IMR-90 (cell line): ENCODE measurements at regions not wholly inside any gene's neighbourhood (a gene's known extent, or its start where the extent isn't known, plus 50 kb on each side); places are given as distances from the start of the nearest gene placed in this dataset.

Experiments
- ATAC-seq: fragments of 200-7000 bp; cut with Tn5 transposase; 2 replicates; pipeline ENCODE4 v1.9.1; 2020; ENCODE audit warnings: low read depth, mild to moderate bottlenecking, moderate library complexity
- BruUV-seq: library from RNA; stranded (reverse); fragments of 400-500 nt; replicated peaks from 2 replicates; lab custom pipeline; 2021; lab: Mats Ljungman, UMichigan
- CTCF ChIA-PET: fragments of 300-600 bp; formaldehyde crosslinking; extraction: SDS; loops from one replicate; lab custom pipeline; 2021; ENCODE audit warnings: antibody characterized with exemption; lab: Yijun Ruan, JAX
- POLR2A ChIA-PET: fragments of 300-600 bp; sonication (Branson Sonifier 250); formaldehyde crosslinking; loops from one replicate; lab custom pipeline; 2022; ENCODE audit warnings: antibody characterized with exemption; ENCODE audit not compliant: unreplicated experiment; lab: Charles Lee
- DNase-seq: peaks from one replicate; pipeline ENCODE4 v3.0.0; 2013
- H2AFZ ChIP-seq: replicated peaks from 2 replicates; pipeline ENCODE3; 2013; ENCODE audit warnings: low read length, mild to moderate bottlenecking; ENCODE audit not compliant: poor library complexity
- H2AK5ac ChIP-seq: 2 replicates; pipeline ENCODE4 v1.6.1; 2013; ENCODE audit warnings: low read depth, low read length, inconsistent platforms
- H2AK9ac ChIP-seq: replicated peaks from 2 replicates; pipeline ENCODE3; 2013; ENCODE audit warnings: mild to moderate bottlenecking, low read depth, low read length, moderate library complexity; ENCODE audit not compliant: poor library complexity
- H2BK120ac ChIP-seq: 2 replicates; pipeline ENCODE4 v1.6.1; 2013; ENCODE audit warnings: low read depth, low read length, inconsistent platforms
- H2BK15ac ChIP-seq: 3 replicates; pipeline ENCODE4 v1.6.1; 2013; ENCODE audit warnings: low read depth, low read length, inconsistent platforms
- H2BK20ac ChIP-seq: 2 replicates; pipeline ENCODE4 v1.6.1; 2013; ENCODE audit warnings: low read depth, mild to moderate bottlenecking, inconsistent platforms, low read length, moderate library complexity
- H2BK5ac ChIP-seq: 2 replicates; pipeline ENCODE4 v1.6.1; 2013; ENCODE audit warnings: mild to moderate bottlenecking, low read depth, low read length, inconsistent platforms; ENCODE audit not compliant: poor library complexity, severe bottlenecking
- H3K14ac ChIP-seq: replicated peaks from 2 replicates; pipeline ENCODE4 v1.6.1; 2013; ENCODE audit warnings: low read depth, low read length, inconsistent platforms
- H3K18ac ChIP-seq: 2 replicates; pipeline ENCODE4 v1.6.1; 2013; ENCODE audit warnings: low read depth, low read length, control low read depth
- H3K23ac ChIP-seq: 2 replicates; pipeline ENCODE4 v1.6.1; 2013; ENCODE audit warnings: low read depth, low read length, inconsistent platforms
- H3K27ac ChIP-seq: 2 replicates; pipeline ENCODE4 v1.5.1; 2013; ENCODE audit warnings: mild to moderate bottlenecking, control low read depth, low read length; ENCODE audit not compliant: insufficient read depth
- H3K27me3 ChIP-seq: 2 replicates; pipeline ENCODE4 v1.6.1; 2013; ENCODE audit warnings: low read length; ENCODE audit not compliant: control insufficient read depth, insufficient read depth
- H3K36me3 ChIP-seq: 2 replicates; pipeline ENCODE4 v1.6.1; 2013; ENCODE audit warnings: low read length, mixed read lengths; ENCODE audit not compliant: control insufficient read depth, insufficient read depth
- H3K4ac ChIP-seq: 2 replicates; pipeline ENCODE4 v1.6.1; 2013; ENCODE audit warnings: low read depth, low read length, inconsistent platforms
- H3K4me1 ChIP-seq: 2 replicates; pipeline ENCODE4 v1.6.1; 2013; ENCODE audit warnings: low read length, mixed read lengths; ENCODE audit not compliant: control insufficient read depth, insufficient read depth
- H3K4me2 ChIP-seq: 2 replicates; pipeline ENCODE4 v1.6.1; 2013; ENCODE audit warnings: low read depth, mild to moderate bottlenecking, control low read depth, low read length, moderate library complexity
- H3K4me3 ChIP-seq: 2 replicates; pipeline ENCODE4 v1.5.1; 2013; ENCODE audit warnings: low read depth, mild to moderate bottlenecking, control low read depth, low read length, moderate library complexity; ENCODE audit not compliant: insufficient read depth
- H3K56ac ChIP-seq: 2 replicates; pipeline ENCODE4 v1.6.1; 2013; ENCODE audit warnings: low read length, inconsistent platforms; ENCODE audit not compliant: insufficient read depth; ENCODE audit errors: extremely low read depth
- H3K79me1 ChIP-seq, 2 experiments: 2 replicates each; pipeline ENCODE4 v1.6.1; 2013; ENCODE audit warnings: low read length in 2 of 2, inconsistent platforms in 1 of 2, low read depth in 1 of 2
- H3K9ac ChIP-seq: 2 replicates; pipeline ENCODE4 v1.6.1; 2013; ENCODE audit warnings: low read depth, low read length, control low read depth
- H3K9me1 ChIP-seq: 2 replicates; pipeline ENCODE4 v1.6.1; 2013; ENCODE audit warnings: low read length, inconsistent platforms; ENCODE audit not compliant: insufficient read depth
- H3K9me3 ChIP-seq: 2 replicates; pipeline ENCODE4 v1.6.1; 2013; ENCODE audit warnings: low read length; ENCODE audit not compliant: control insufficient read depth, insufficient read depth
- H4K20me1 ChIP-seq: 2 replicates; pipeline ENCODE4 v1.6.1; 2013; ENCODE audit warnings: low read length, inconsistent platforms; ENCODE audit not compliant: insufficient read depth
- H4K5ac ChIP-seq: 2 replicates; pipeline ENCODE4 v1.6.1; 2013; ENCODE audit warnings: mild to moderate bottlenecking, low read depth, low read length, control low read depth
- H4K8ac ChIP-seq, 2 experiments: 2 replicates each; pipeline ENCODE4 v1.6.1; 2013; ENCODE audit warnings: low read depth in 2 of 2, low read length in 2 of 2, control low read depth in 1 of 2, inconsistent platforms in 1 of 2
- H4K91ac ChIP-seq: 2 replicates; pipeline ENCODE4 v1.6.1; 2013; ENCODE audit warnings: low read depth, low read length, inconsistent platforms; ENCODE audit not compliant: insufficient read depth
- BHLHE40 ChIP-seq: fragments of 150-350 bp; IDR thresholded peaks from 2 replicates; pipeline ENCODE4 v1.6.1; 2016; ENCODE audit warnings: mild to moderate bottlenecking, low read depth, low read length
- MAFK ChIP-seq: IDR thresholded peaks from 2 replicates; pipeline ENCODE4 v1.6.1; 2012; ENCODE audit warnings: low read depth, low read length, improper control_type of control experiment
- MAZ ChIP-seq: IDR thresholded peaks from 2 replicates; pipeline ENCODE4 v1.6.1; 2012; ENCODE audit warnings: low read depth, mild to moderate bottlenecking, low read length, improper control_type of control experiment, moderate library complexity, borderline replicate concordance
- WGBS, 2 experiments: methylation state at CpG; one replicate each; pipeline versions ENCODE4 v1.1.5 to v1.1.7; 2013; ENCODE audit warnings: missing lambda C conversion rate in 2 of 2; ENCODE audit not compliant: insufficient read length in 1 of 2; ENCODE audit errors: extremely low coverage in 2 of 2; 5-methylcytosine and 5-hydroxymethylcytosine counted together
- dilution Hi-C: fragments of 300-500 bp; cut with HindIII; formaldehyde crosslinking; loops from one replicate; pipeline ENCODE4 v1.14.3; 2018; ENCODE audit warnings: low sequenced_read_pairs; ENCODE audit not compliant: unreplicated experiment
- in situ Hi-C: fragments of 300-500 bp; cut with MboI; formaldehyde crosslinking; loops from 3 replicates; pipeline ENCODE4 v1.14.3; 2019; ENCODE audit warnings: low sequenced_read_pairs, inconsistent platforms, mixed read lengths
- intact Hi-C: fragments of 100-400 bp; cut with micrococcal nuclease; formaldehyde crosslinking; loops from 2 replicates; pipeline ENCODE4 v1.10.0; 2022

GRCh38 chr20:52090035-52090434, 101.5 kb downstream of the ZFP64 start:
- H2BK120ac ChIP-seq, result no peak overlapping the region
- DNase-seq, result no peak
- no peaks in the 10 kb centered on the region for H3K9me1 ChIP-seq
- H2BK5ac ChIP-seq, result no peak overlapping the region
- H2AK9ac ChIP-seq, result no peak overlapping the region
- H3K18ac ChIP-seq, result no peak overlapping the region
- H2BK20ac ChIP-seq, result no peak overlapping the region
- H3K4ac ChIP-seq, result no peak overlapping the region
- no peak overlapping the region for H2AK5ac ChIP-seq
- H3K27me3 ChIP-seq, result no peaks in the 10 kb centered on the region
- H3K9me3 ChIP-seq, result peaks cover 16% of the 10 kb centered on the region
- H4K8ac ChIP-seq, result no peak overlapping the region
- H3K23ac ChIP-seq, result no peak overlapping the region
- H3K79me1 ChIP-seq, result no peaks in the 10 kb centered on the region
- no peak overlapping the region for H3K27ac ChIP-seq
- dilution Hi-C loops (no loop called here), intact Hi-C loops (no loop called here), in situ Hi-C loops (loop anchor here (25.0 kb wide), 1 partner anchor 1103 kb away; no protein-coding TSS in a partner anchor)
- H3K4me3 ChIP-seq, result no peak overlapping the region
- ChIA-PET CTCF (no interaction called here), POLR2A (no interaction called here)
- no peaks in the 10 kb centered on the region for H4K20me1 ChIP-seq
- no peaks in the 10 kb centered on the region for H3K4me1 ChIP-seq
- peaks cover 11% of the 10 kb centered on the region for H3K36me3 ChIP-seq
- ATAC-seq, result no peak
- WGBS, 2 experiments, result no CpG with 5 or more reads among the region's 3 CpGs
- no peak overlapping the region for H4K5ac ChIP-seq
- H2BK15ac ChIP-seq, result no peak overlapping the region
- H3K14ac ChIP-seq, result no peak overlapping the region
- TF ChIP-seq MAFK (peak; percentile 75), BHLHE40 (no peak), MAZ (no peak)
- no peak overlapping the region for H3K4me2 ChIP-seq
- H3K9ac ChIP-seq, result no peak overlapping the region
- no TSS peak for BruUV-seq
- no peak overlapping the region for H3K56ac ChIP-seq
- H4K91ac ChIP-seq, result no peak overlapping the region
- H2AFZ ChIP-seq, result no peak overlapping the region
